ENCODE measurements at regions not wholly inside any gene's neighbourhood (a gene's known extent, or its start where the extent isn't known, plus 50 kb on each side); places are given as distances from the start of the nearest gene placed in this dataset.
"Not testable (repeated sequence)": the region's sequence is repeated elsewhere in the genome, so short reads cannot be mapped to it uniquely, and the experiment has no call there.

- no peak for DNase-seq (ENCODE audit: low spot score)
Measured at GRCh38 chr12:46519407-46519806, 146.8 kb upstream of the SLC38A2 start.

DNA sequence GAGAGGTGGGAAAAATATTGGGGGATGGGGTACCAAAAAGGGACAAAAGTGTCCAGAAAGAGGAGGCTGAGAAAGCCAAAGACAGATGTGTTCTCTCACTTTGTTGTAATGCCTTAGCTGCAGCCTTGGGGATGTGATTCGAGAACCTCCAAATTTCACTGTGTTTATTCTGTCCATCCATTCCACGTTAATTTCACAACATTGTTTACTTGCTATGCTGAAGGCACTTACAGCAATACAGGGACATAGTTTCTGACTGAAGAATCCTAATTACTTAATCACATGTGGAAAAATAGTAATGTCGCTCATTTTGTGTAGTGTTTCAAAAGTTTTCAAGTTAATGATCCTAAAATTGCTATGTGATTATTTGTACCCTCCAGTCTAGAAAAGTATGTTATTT is 146.2 kb upstream of the SLC38A2 start:
- DNase-seq (ENCODE audit: low spot score), result no peak

GRCh38 chr12:46518169-46518568 is 145.6 kb upstream of the SLC38A2 start:
- DNase-seq (ENCODE audit: low spot score), result no peak

- DNase-seq (ENCODE audit: low spot score), result no peak
Measured at GRCh38 chr12:46517579-46517962, 145.0 kb upstream of the SLC38A2 start.

GRCh38 chr12:46516933-46517578 is 144.5 kb upstream of the SLC38A2 start:
- DNase-seq (ENCODE audit: low spot score), result no peak

GRCh38 chr12:46516238-46516932 is 143.8 kb upstream of the SLC38A2 start:
- DNase-seq (ENCODE audit: low spot score), result no peak

GRCh38 chr12:46515829-46516228 is 143.3 kb upstream of the SLC38A2 start:
- DNase-seq (ENCODE audit: low spot score), result no peak

DNA sequence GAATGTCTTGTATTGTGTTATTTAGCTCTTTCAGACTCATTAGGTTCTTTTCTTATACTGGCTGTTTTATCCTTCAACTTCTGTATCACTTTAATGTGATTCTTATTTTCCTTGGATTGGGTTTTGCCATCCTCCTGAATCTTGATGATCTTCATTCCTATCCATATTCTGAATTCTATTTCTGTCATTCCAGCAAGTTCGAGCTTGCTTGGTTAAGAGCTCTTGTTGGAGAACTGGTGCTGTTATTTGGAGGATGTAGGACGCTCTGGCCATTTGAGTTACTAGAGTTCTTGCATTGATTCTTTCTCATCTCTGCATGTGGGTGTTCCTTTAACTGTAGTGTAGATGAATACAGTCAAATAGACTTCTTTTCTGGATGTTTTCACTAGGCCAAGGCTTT is 142.3 kb upstream of the SLC38A2 start:
- DNase-seq (ENCODE audit: low spot score), result no peak

GRCh38 chr12:46510257-46510656 is 137.7 kb upstream of the SLC38A2 start:
- not testable (repeated sequence) for DNase-seq (ENCODE audit: low spot score)

GRCh38 chr12:46509135-46509534 is 136.6 kb upstream of the SLC38A2 start:
- peak; percentile 92 for DNase-seq (ENCODE audit: low spot score)

DNA sequence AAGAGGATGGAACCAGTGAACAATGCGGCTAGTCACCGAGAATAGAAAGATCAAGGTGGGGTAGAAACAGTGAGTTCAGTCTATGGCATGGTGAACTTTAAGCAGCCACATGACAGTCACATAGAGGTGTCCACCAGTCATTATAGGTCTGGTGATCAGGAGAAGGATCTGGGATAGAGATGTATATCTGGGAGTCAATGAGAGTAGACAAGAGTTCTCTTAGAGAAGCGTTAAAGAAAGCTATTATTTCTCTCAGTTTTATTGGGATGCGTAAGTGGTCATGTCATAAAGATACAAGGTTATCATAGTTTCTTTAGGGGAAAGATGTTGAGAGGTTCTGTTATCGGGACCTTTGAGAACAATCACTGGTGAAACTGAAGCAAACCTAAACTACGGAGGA is 136.1 kb upstream of the SLC38A2 start:
- no peak for DNase-seq (ENCODE audit: low spot score)

- no peak for DNase-seq (ENCODE audit: low spot score)
Measured at GRCh38 chr12:46507766-46508165, 135.2 kb upstream of the SLC38A2 start.

DNA sequence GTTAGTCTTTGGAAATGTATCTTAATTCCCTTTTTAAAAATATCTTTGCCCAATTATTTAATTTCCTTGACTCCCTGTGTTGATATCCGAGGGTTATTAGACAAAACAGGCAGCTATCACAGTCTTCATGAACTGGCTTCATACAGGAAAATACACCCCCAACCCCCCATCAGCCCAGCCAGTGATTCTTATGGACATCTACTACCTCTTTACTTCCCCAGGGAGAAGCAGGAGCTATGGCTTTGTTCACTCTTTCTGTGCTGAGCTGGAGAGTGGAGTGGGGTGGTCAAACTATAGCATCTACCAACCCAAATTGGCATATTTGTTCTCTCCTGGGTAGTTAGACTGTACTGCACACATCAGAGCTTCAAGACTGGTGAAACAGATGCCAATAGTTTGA is 134.4 kb upstream of the SLC38A2 start:
- no peak for DNase-seq (ENCODE audit: low spot score)

- no peak for DNase-seq (ENCODE audit: low spot score)
Measured at GRCh38 chr12:46506198-46506597, 133.6 kb upstream of the SLC38A2 start.

DNA sequence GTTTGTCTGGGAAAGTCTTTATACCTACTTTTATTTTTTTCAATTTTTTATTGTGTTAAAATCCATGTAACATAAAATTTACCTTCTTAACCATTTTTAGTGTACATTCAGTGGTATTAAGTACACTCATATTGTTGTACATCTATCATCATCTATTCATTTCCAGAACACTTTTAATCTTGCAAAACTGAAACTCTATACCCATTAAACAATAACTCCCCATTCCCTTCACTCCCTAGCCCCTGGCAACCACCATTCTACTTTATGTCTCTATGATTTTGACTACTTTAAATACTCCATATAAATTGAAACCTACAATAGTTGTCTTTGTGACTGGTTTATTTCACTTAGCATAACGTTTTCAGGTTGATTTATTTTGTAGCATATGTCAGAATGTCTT is 131.9 kb upstream of the SLC38A2 start:
- DNase-seq (ENCODE audit: low spot score), result no peak

GRCh38 chr12:46503637-46504175 is 131.1 kb upstream of the SLC38A2 start:
- DNase-seq (ENCODE audit: low spot score), result no peak

DNA sequence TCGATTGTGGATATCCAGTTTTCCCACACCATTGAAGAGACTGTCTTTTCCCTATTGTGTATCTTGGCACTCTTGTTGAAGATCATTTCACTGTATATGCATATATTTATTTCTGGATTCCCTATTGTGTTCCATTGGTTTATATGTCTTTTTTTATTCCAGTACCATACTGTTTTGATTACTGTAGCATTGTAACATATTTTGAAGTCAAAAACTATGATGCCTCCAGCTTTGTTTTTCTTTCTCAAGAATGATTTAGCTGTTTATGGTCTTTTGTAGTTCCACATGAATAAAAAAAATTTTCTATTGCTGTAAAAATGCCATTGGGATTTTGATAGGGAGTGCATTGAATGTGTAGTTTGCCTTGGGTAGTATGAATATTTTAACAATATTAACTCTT is 128.1 kb upstream of the SLC38A2 start:
- no peak for DNase-seq (ENCODE audit: low spot score)

GRCh38 chr12:46499901-46500300 is 127.3 kb upstream of the SLC38A2 start:
- no peak for DNase-seq (ENCODE audit: low spot score)

GRCh38 chr12:46499226-46499625 is 126.7 kb upstream of the SLC38A2 start:
- no peak for DNase-seq (ENCODE audit: low spot score)

- no peak for DNase-seq (ENCODE audit: low spot score)
Measured at GRCh38 chr12:46497739-46498138, 125.2 kb upstream of the SLC38A2 start.

- DNase-seq (ENCODE audit: low spot score), result no peak
Measured at GRCh38 chr12:46494424-46494823, 121.9 kb upstream of the SLC38A2 start.

- DNase-seq (ENCODE audit: low spot score), result no peak
Measured at GRCh38 chr12:46493834-46494181, 121.2 kb upstream of the SLC38A2 start.

GRCh38 chr12:46493150-46493833 is 120.7 kb upstream of the SLC38A2 start:
- no peak for DNase-seq (ENCODE audit: low spot score)
